Fibroblast of the aortic adventitia (primary cell): ENCODE measurements at regions not wholly inside any gene's neighbourhood (a gene's known extent, or its start where the extent isn't known, plus 50 kb on each side); places are given as distances from the start of the nearest gene placed in this dataset.

Experiments used
- DNase-seq: peaks from one replicate; pipeline ENCODE4 v3.0.0-alpha.2; 2010; ENCODE audit warnings: low read depth
- H3K4me3 ChIP-seq: 2 replicates; pipeline ENCODE4 v1.5.1; 2011; ENCODE audit warnings: low read depth, mild to moderate bottlenecking, control low read depth, low read length, moderate library complexity
- CTCF ChIP-seq: IDR thresholded peaks from 2 replicates; pipeline ENCODE4 v1.5.1; 2011; ENCODE audit warnings: mild to moderate bottlenecking, low read length, control low read depth, inconsistent platforms; ENCODE audit not compliant: insufficient read depth

- H3K4me3 ChIP-seq = no peak overlapping the region
These were observed 1292.0 kb upstream of the PCDH9 start for GRCh38 chr13:68522184-68522583.

GRCh38 chr13:68509734-68510621 is 1279.8 kb upstream of the PCDH9 start:
- no peak overlapping the region for H3K4me3 ChIP-seq
- no peak for DNase-seq
- TF ChIP-seq CTCF = no peak

More at GRCh38 chr13:68522184-68522583, 1292.0 kb upstream of the PCDH9 start:
- TF ChIP-seq CTCF = no peak
- DNase-seq = no peak

GRCh38 chr13:68506888-68507551 is 1276.9 kb upstream of the PCDH9 start:
- H3K4me3 ChIP-seq = no peak overlapping the region
- no peak for DNase-seq
- no peak for TF ChIP-seq CTCF

GRCh38 chr13:68490594-68490993 is 1260.5 kb upstream of the PCDH9 start:
- H3K4me3 ChIP-seq = no peak overlapping the region
- TF ChIP-seq CTCF = no peak
- DNase-seq = no peak

GRCh38 chr13:68481130-68481529 is 1251.0 kb upstream of the PCDH9 start:
- no peak overlapping the region for H3K4me3 ChIP-seq
- no peak for TF ChIP-seq CTCF
- no peak for DNase-seq

- no peak for TF ChIP-seq CTCF
- no peak for DNase-seq
- no peak overlapping the region for H3K4me3 ChIP-seq
These were observed 1243.7 kb upstream of the PCDH9 start for GRCh38 chr13:68473834-68474326.
